ENCODE measurements at regions not wholly inside any gene's neighbourhood (a gene's known extent, or its start where the extent isn't known, plus 50 kb on each side); places are given as distances from the start of the nearest gene placed in this dataset.

GRCh38 chrX:152530967-152531366, 79.9 kb upstream of the GABRA3 start:
- Histone ChIP-seq H4K91ac (replicated peaks; ENCODE audit: insufficient read length, low read length) (no peak overlapping the region), H3K79me1 (ENCODE audit: low read depth, low read length) (no peaks in the 10 kb centered on the region), H3K56ac (replicated peaks; ENCODE audit: insufficient read length, low read depth, low read length) (no peak overlapping the region), H2AFZ (ENCODE audit: low read length) (no peak overlapping the region), H3K14ac (ENCODE audit: insufficient read length) (no peak overlapping the region), H2BK12ac (ENCODE audit: low read depth, low read length) (no peak overlapping the region), H2BK5ac (ENCODE audit: low read depth, low read length) (no peak overlapping the region), H3K9ac (replicated peaks in 1 of 4; ENCODE audit: extremely low read depth in 1 of 4, low read depth in 3 of 4, low read length in 3 of 4) (no peak overlapping the region), H3K79me2 (ENCODE audit: control insufficient read depth in 1 of 2, insufficient read depth in 2 of 2, low read length in 2 of 2) (no peaks in the 10 kb centered on the region), H3K4ac (replicated peaks; ENCODE audit: insufficient read length, low read depth, low read length) (no peak overlapping the region), H3K27me3 (replicated peaks in 1 of 4; ENCODE audit: control insufficient read depth in 3 of 4, extremely low read depth in 1 of 4, insufficient read depth in 3 of 4, low read length in 3 of 4) (no peaks in the 10 kb centered on the region), H2AK5ac (ENCODE audit: low read depth, low read length) (no peak overlapping the region), H4K5ac (ENCODE audit: insufficient read length, low read depth, low read length) (no peak overlapping the region), H4K20me1 (replicated peaks in 1 of 2; ENCODE audit: control insufficient read depth in 1 of 2, insufficient read depth in 2 of 2, low read length in 2 of 2) (no peaks in the 10 kb centered on the region), H3K36me3 (ENCODE audit: control insufficient read depth in 2 of 4, insufficient read depth in 4 of 4, low read length in 3 of 4) (no peaks in the 10 kb centered on the region), H2BK15ac (ENCODE audit: low read length) (no peak overlapping the region), H3K9me3 (ENCODE audit: insufficient read depth in 2 of 2, low read depth in 1 of 2, low read length in 1 of 2) (no peaks in the 10 kb centered on the region), H3K4me3 (ENCODE audit: extremely low read depth in 1 of 4, insufficient read depth in 2 of 4, low read depth in 3 of 4, low read length in 4 of 4) (no peak overlapping the region), H3K4me1 (replicated peaks in 1 of 4; ENCODE audit: control insufficient read depth in 3 of 4, insufficient read depth in 4 of 4, low read length in 3 of 4) (no peaks in the 10 kb centered on the region), H3K23ac (ENCODE audit: insufficient read length) (no peak overlapping the region), H3K18ac (ENCODE audit: extremely low read depth, low read length) (no peak overlapping the region), H3K4me2 (ENCODE audit: insufficient read depth in 1 of 2, low read depth in 2 of 2, low read length in 2 of 2) (no peak overlapping the region), H3K27ac (ENCODE audit: low read depth, low read length) (no peak overlapping the region), H2BK20ac (ENCODE audit: low read length) (no peak overlapping the region), H2BK120ac (replicated peaks; ENCODE audit: low read depth, low read length) (no peak overlapping the region), H4K8ac (ENCODE audit: extremely low read depth, insufficient read depth, low read length) (no peak overlapping the region), H3K23me2 (ENCODE audit: low read depth, low read length) (no peaks in the 10 kb centered on the region)
- FAIRE-seq (no peak), DNase-seq (ENCODE audit: low read depth in 1 of 2, low spot score in 2 of 2) (no peak)
- no CpG with 5 or more reads among the region's 2 CpGs for WGBS, 2 experiments (ENCODE audit: extremely low coverage in 1 of 2, insufficient coverage in 1 of 2, insufficient read length in 1 of 2, insufficient replicate concordance in 2 of 2, low coverage in 1 of 2, low lambda C conversion rate in 2 of 2, missing lambda C conversion rate in 1 of 2)
- POLR2A ChIA-PET (ENCODE audit: partially characterized antibody): no interaction called here
- no peak for TF ChIP-seq POLR2A (IDR thresholded peaks at IDR 0.05; ENCODE audit: control extremely low read depth in 1 of 2, low read depth in 2 of 2, low read length in 2 of 2)
- TF ChIP-seq TBP (IDR thresholded peaks at IDR 0.05; ENCODE audit: low read depth, low read length): no peak
- TF ChIP-seq SP1 (IDR thresholded peaks at IDR 0.05; ENCODE audit: low read depth, low read length): no peak
- no peak for TF ChIP-seq GTF2F1 (IDR thresholded peaks at IDR 0.05; ENCODE audit: borderline replicate concordance, low read depth, low read length)
- no peak for TF ChIP-seq RBBP5 (IDR thresholded peaks at IDR 0.05; ENCODE audit: borderline replicate concordance, low read depth, low read length)
- no peak for TF ChIP-seq SP2 (IDR thresholded peaks at IDR 0.05; ENCODE audit: low read length)
- no peak for TF ChIP-seq SIRT6 (IDR thresholded peaks at IDR 0.05; ENCODE audit: low read length)
- no peak for TF ChIP-seq TAF7 (optimal IDR thresholded peaks at IDR 0.05; ENCODE audit: borderline replicate concordance, low read depth, low read length)
- TF ChIP-seq CREB1 (IDR thresholded peaks at IDR 0.05): no peak
- TF ChIP-seq HDAC2 (IDR thresholded peaks at IDR 0.05; ENCODE audit: borderline replicate concordance in 1 of 2, low read depth in 2 of 2, low read length in 2 of 2): no peak
- no peak for TF ChIP-seq SUZ12 (IDR thresholded peaks at IDR 0.05; ENCODE audit: low read length)
- TF ChIP-seq E2F6 (IDR thresholded peaks at IDR 0.05): no peak
- TF ChIP-seq EZH2 (IDR thresholded peaks at IDR 0.05; ENCODE audit: low read depth, low read length, severe bottlenecking): no peak
- TF ChIP-seq USF2 (IDR thresholded peaks at IDR 0.05; ENCODE audit: low read length): no peak
- CTCF ChIA-PET (ENCODE audit: partially characterized antibody): no interaction called here

Measured in H1 (cell line).